Lower lobe of right lung (tissue), 2 donors: ENCODE measurements at regions not wholly inside any gene's neighbourhood (a gene's known extent, or its start where the extent isn't known, plus 50 kb on each side); places are given as distances from the start of the nearest gene placed in this dataset.
"Not testable (repeated sequence)": the region's sequence is repeated elsewhere in the genome, so short reads cannot be mapped to it uniquely, and the experiment has no call there.

Experiments used
- ATAC-seq, 2 donors: fragments of 200-7000 bp; cut with Tn5 transposase; one replicate each; pipeline ENCODE4 v1.9.1; 2020 to 2022; ENCODE audit warnings: mild to moderate bottlenecking in 2 of 2, moderate library complexity in 2 of 2
- DNase-seq: peaks from one replicate; pipeline ENCODE4 v3.0.0-alpha.2; 2020
- H3K27ac ChIP-seq: fragments of 200-600 bp; one replicate; pipeline ENCODE4 v1.8.0; 2022
- H3K27me3 ChIP-seq: fragments of 200-600 bp; one replicate; pipeline ENCODE4 v1.8.0; 2022; ENCODE audit warnings: low read depth
- H3K36me3 ChIP-seq: fragments of 200-600 bp; one replicate; pipeline ENCODE4 v1.8.0; 2022; ENCODE audit warnings: mild to moderate bottlenecking
- H3K4me1 ChIP-seq: fragments of 200-600 bp; one replicate; pipeline ENCODE4 v1.8.0; 2022
- H3K4me3 ChIP-seq: fragments of 200-600 bp; one replicate; pipeline ENCODE4 v1.8.0; 2022; ENCODE audit warnings: mild to moderate bottlenecking
- H3K9me3 ChIP-seq: fragments of 200-600 bp; one replicate; pipeline ENCODE4 v1.8.0; 2022
- intact Hi-C: fragments of 100-400 bp; cut with DNase I; formaldehyde crosslinking; loops from one replicate; pipeline ENCODE4 v1.11.0; 2022
- TF ChIP-seq, protein P1 (sequence below): fragments of 200-600 bp; IDR thresholded peaks from one replicate; pipeline ENCODE4 v1.8.0; 2022; ENCODE audit warnings: antibody characterized with exemption, mild to moderate bottlenecking
- donor health status: DM: no; HTN: yes; CAD: no; lungs with severe emphysema.

DNA sequence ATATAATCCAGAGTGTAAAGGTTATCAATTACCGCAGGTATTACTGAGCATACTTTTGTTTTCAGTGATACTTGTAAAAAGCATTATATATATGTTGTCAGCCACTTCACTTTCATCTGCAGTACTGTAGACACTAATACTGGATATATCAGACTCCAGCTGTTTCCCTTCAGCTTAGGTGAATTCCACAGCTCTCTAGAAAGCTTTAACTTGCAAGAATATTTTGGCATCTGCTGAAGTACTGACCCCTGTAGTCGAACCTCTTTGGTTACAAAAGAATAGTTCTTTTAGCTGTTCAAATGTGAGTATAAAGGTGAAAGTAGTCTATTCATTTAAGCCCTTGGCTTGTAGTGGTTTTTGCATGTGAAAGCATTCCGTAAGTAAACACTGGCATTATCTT is 1222.7 kb upstream of the TENM3 start:
- ATAC-seq (peak in 1 of 2 donors; percentile 29), DNase-seq (no peak)
- Histone ChIP-seq H3K9me3 (no peaks in the 10 kb centered on the region), H3K27me3 (no peaks in the 10 kb centered on the region), H3K27ac (no peak overlapping the region), H3K4me1 (no peaks in the 10 kb centered on the region), H3K4me3 (no peak overlapping the region), H3K36me3 (no peaks in the 10 kb centered on the region)
- intact Hi-C loops: no loop called here
- TF ChIP-seq, protein P1, sequence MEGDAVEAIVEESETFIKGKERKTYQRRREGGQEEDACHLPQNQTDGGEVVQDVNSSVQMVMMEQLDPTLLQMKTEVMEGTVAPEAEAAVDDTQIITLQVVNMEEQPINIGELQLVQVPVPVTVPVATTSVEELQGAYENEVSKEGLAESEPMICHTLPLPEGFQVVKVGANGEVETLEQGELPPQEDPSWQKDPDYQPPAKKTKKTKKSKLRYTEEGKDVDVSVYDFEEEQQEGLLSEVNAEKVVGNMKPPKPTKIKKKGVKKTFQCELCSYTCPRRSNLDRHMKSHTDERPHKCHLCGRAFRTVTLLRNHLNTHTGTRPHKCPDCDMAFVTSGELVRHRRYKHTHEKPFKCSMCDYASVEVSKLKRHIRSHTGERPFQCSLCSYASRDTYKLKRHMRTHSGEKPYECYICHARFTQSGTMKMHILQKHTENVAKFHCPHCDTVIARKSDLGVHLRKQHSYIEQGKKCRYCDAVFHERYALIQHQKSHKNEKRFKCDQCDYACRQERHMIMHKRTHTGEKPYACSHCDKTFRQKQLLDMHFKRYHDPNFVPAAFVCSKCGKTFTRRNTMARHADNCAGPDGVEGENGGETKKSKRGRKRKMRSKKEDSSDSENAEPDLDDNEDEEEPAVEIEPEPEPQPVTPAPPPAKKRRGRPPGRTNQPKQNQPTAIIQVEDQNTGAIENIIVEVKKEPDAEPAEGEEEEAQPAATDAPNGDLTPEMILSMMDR: no peak

DNA sequence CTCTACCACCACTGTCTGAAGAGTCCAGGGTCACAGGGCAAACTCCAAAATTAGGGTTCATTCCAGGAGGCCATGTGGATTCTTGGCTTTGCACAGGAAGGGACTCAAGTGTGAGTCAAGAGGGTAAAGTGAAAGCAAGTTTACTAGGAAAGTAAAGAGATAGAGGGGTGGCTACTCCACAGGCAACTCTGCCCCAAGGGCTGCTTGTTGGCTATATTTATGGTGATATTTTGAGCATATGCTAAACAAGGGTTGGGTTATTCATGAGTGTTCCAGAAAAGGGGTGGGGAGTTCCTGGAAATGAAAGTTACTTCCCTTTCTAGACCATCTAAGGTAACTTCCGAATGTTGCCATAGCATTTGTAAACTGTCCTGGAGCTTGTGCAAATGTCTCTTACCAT is 1222.0 kb upstream of the TENM3 start:
- no peak for DNase-seq
- Histone ChIP-seq H3K27me3 (no peaks in the 10 kb centered on the region), H3K36me3 (no peaks in the 10 kb centered on the region), H3K4me3 (no peak overlapping the region), H3K9me3 (no peaks in the 10 kb centered on the region), H3K27ac (no peak overlapping the region), H3K4me1 (no peaks in the 10 kb centered on the region)
- TF ChIP-seq, protein P1: no peak
- ATAC-seq: no peak
- intact Hi-C loops: no loop called here

DNA sequence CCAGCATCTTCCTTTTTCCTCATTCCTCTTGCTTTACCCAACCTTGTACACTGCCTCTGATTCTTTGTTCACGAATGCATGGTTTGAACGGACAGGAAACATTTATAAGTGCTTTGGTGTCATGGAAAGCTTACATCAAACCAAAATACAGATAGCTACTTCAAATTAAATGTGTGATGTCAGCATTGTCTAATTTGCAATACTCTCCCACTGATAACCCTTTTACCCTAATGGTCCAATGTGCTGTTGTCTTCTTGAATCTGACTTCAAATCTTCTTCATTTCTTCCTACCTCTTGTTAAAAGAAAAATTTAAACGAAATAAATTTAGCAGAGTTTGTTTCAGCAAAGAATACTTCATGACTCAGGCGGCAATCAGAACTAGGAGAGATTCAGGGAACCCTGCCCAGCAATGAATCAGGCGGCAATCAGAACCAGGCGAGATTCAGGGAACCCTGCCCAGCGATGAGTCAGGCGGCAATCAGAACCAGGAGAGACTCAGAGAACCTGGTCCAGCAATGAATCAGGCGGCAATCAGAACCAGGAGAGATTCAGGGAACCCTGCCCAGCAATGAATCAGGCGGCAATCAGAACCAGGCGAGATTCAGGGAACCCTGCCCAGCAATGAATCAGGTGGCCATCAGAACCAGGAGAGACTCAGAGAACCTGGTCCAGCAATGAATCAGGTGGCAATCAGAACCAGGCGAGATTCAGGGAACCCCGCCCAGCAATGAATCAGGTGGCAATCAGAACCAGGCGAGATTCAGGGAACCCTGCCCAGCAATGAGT is 1212.9 kb upstream of the TENM3 start:
- H3K4me1 ChIP-seq, H3K27me3 ChIP-seq, intact Hi-C loops, DNase-seq, H3K27ac ChIP-seq, H3K4me3 ChIP-seq, H3K36me3 ChIP-seq, ATAC-seq, H3K9me3 ChIP-seq: not testable (repeated sequence)

DNA sequence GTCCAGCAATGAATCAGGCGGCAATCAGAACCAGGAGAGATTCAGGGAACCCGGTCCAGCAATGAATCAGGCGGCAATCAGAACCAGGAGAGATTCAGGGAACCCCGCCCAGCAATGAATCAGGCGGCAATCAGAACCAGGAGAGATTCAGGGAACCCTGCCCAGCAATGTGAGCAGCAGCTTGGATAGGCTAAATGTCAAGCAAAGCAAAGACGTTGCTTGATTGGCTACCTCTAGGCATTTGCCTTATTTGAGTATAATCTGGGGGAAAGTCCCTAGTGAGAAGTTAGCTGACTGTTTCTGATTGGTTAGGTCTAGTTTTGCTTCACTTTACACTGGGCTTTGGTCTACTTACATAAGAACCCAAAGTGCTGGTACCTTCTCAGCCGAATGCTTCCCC is 1212.2 kb upstream of the TENM3 start:
- Histone ChIP-seq H3K27ac (no peak overlapping the region), H3K27me3 (no peaks in the 10 kb centered on the region), H3K9me3 (no peaks in the 10 kb centered on the region), H3K4me1 (no peaks in the 10 kb centered on the region), H3K4me3 (no peak overlapping the region), H3K36me3 (no peaks in the 10 kb centered on the region)
- intact Hi-C loops: no loop called here
- TF ChIP-seq, protein P1: no peak
- no peak for DNase-seq
- ATAC-seq: no peak

DNA sequence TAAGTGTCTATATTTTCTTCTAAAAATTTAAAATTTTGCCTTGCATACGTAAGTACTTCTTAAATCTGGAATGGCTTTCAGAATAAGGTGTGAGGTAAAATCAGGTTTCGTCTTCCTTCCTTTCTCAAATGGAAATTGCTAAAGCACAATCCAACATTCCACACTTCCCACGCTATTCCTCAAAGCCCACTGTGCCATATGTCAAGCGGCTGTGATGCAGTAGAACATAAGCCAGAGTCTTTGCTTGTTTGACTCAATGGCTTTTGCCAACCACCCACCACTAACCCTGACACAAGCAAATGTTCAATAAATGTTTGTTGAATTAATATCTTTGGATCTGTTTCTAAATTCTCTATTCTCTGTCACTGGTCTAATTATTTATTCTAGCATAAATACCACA is 1199.7 kb upstream of the TENM3 start:
- ATAC-seq: no peak
- H3K27me3 ChIP-seq: no peaks in the 10 kb centered on the region
- H3K27ac ChIP-seq: no peak overlapping the region
- H3K36me3 ChIP-seq: no peaks in the 10 kb centered on the region
- no peak overlapping the region for H3K4me3 ChIP-seq
- no peak for DNase-seq
- no peaks in the 10 kb centered on the region for H3K4me1 ChIP-seq
- intact Hi-C loops: no loop called here
- TF ChIP-seq, protein P1: no peak
- H3K9me3 ChIP-seq: no peaks in the 10 kb centered on the region

DNA sequence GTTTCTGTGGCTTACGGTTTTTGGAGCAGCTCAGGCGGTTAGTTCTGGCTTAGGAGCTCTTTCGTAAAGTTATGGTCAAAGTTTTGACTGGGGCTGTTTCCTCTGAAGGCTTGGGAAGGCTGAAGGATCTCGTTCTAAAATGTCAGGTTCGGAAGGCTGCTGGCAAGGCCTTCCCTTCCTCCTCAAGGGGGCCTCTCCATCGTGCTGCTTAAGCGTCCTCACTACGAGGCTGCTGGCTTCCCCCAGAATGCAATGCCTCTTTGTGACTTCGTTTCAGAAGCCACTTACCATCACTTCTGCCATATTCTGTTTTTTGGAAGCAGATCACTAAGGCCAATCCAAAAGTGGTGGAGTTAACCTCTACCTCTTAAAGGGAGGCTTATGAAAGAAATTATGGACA is 1196.4 kb upstream of the TENM3 start:
- Histone ChIP-seq H3K36me3 (no peaks in the 10 kb centered on the region), H3K9me3 (no peaks in the 10 kb centered on the region), H3K4me1 (no peaks in the 10 kb centered on the region), H3K4me3 (no peak overlapping the region), H3K27ac (no peak overlapping the region), H3K27me3 (no peaks in the 10 kb centered on the region)
- TF ChIP-seq, protein P1: no peak
- ATAC-seq: no peak
- intact Hi-C loops: no loop called here
- DNase-seq: no peak
